T-helper 17 cell (primary cell): ENCODE measurements at regions not wholly inside any gene's neighbourhood (a gene's known extent, or its start where the extent isn't known, plus 50 kb on each side); places are given as distances from the start of the nearest gene placed in this dataset.

Source experiments
- ATAC-seq: fragments of 150-1000 bp; cut with Tn5 transposase; 2 replicates; pipeline ENCODE4 v1.10.0; 2021; ENCODE audit warnings: mild to moderate bottlenecking, moderate library complexity
- DNase-seq, 3 donors: peaks; one replicate each; pipeline versions ENCODE4 v3.0.0 to v3.0.0-alpha.2; 2020 to 2021
- H3K9me3 ChIP-seq: one replicate; pipeline ENCODE4 v1.7.0; 2013; ENCODE audit warnings: low read length, mild to moderate bottlenecking; ENCODE audit not compliant: control insufficient read depth, poor library complexity, severe bottlenecking
- H3K27ac Mint-ChIP-seq: one replicate; pipeline ENCODE4 v1.8.0; 2022; ENCODE audit warnings: mild to moderate bottlenecking, moderate library complexity, mixed read lengths
- H3K27me3 Mint-ChIP-seq: one replicate; pipeline ENCODE4 v1.8.0; 2022; ENCODE audit warnings: mixed read lengths
- H3K36me3 Mint-ChIP-seq: one replicate; pipeline ENCODE4 v1.8.0; 2022; ENCODE audit warnings: low read depth, mixed read lengths
- H3K4me1 Mint-ChIP-seq: one replicate; pipeline ENCODE4 v1.8.0; 2022; ENCODE audit warnings: mild to moderate bottlenecking, mixed read lengths
- H3K4me3 Mint-ChIP-seq: one replicate; pipeline ENCODE4 v1.8.0; 2022; ENCODE audit warnings: mild to moderate bottlenecking, moderate library complexity, mixed read lengths

GRCh38 chr20:39453890-39454289 is 491.7 kb downstream of the DHX35 start:
- no peak overlapping the region for H3K4me3 Mint-ChIP-seq
- no peaks in the 10 kb centered on the region for H3K36me3 Mint-ChIP-seq
- H3K27ac Mint-ChIP-seq, result no peak overlapping the region
- peaks cover 11% of the 10 kb centered on the region for H3K27me3 Mint-ChIP-seq
- ATAC-seq (no peak), DNase-seq (no peak)
- H3K4me1 Mint-ChIP-seq, result no peaks in the 10 kb centered on the region
- peaks cover 2% of the 10 kb centered on the region for H3K9me3 ChIP-seq

GRCh38 chr20:39452583-39453340 is 490.6 kb downstream of the DHX35 start:
- H3K4me3 Mint-ChIP-seq, result no peak overlapping the region
- no peaks in the 10 kb centered on the region for H3K4me1 Mint-ChIP-seq
- no peaks in the 10 kb centered on the region for H3K36me3 Mint-ChIP-seq
- H3K27ac Mint-ChIP-seq, result no peak overlapping the region
- ATAC-seq (no peak), DNase-seq (no peak)
- H3K9me3 ChIP-seq, result peaks cover 2% of the 10 kb centered on the region
- peaks cover 11% of the 10 kb centered on the region for H3K27me3 Mint-ChIP-seq

DNA sequence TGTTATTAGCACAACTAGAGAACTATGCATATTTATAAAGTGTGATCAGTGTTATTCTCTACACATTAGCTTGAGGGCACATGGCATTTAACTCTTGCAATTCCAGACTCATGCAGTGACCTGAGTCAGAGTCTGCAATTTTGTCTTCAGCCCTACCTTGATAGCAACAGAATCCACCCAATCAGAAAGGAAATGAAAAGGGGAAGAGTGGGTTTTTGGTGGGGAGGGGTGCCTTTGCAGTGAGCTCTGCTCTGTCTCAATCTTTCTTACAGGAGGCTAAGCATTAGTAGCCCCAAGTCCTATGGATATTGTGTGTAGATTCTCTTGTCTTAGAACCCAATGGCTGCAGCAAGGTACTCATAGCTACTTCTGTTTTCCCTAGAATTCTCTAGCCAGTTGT is 489.2 kb downstream of the DHX35 start:
- H3K4me3 Mint-ChIP-seq, result no peak overlapping the region
- ATAC-seq, result no peak
- DNase-seq, result no peak

DNA sequence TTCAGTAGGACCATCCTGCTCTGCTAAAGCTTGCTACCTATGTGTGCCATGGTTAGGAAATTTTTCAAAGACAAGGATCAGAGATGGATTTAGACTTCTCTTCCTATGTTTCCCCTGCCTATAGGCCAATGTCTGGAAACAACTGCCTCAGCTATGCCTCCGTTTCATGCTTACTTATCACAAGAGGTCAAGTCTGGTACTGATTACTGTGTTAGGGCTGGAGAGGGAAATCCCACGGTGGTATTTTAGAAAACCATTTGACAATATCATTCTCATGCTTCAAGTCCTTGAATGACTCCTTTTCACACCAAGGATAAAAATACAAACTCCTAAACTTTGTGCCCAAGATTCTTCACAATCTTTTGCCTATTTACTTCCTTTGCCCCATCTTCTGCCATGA is 484.3 kb downstream of the DHX35 start:
- H3K27ac Mint-ChIP-seq, result no peak overlapping the region
- DNase-seq (no peak), ATAC-seq (no peak)
- H3K36me3 Mint-ChIP-seq, result no peaks in the 10 kb centered on the region
- no peaks in the 10 kb centered on the region for H3K27me3 Mint-ChIP-seq
- H3K4me3 Mint-ChIP-seq, result no peak overlapping the region
- no peaks in the 10 kb centered on the region for H3K9me3 ChIP-seq
- no peaks in the 10 kb centered on the region for H3K4me1 Mint-ChIP-seq

More for the DNA sequence above, 489.2 kb downstream of the DHX35 start:
- Mint-ChIP-seq H3K27ac (no peak overlapping the region), H3K27me3 (peaks cover 11% of the 10 kb centered on the region), H3K4me1 (no peaks in the 10 kb centered on the region), H3K36me3 (no peaks in the 10 kb centered on the region)
- H3K9me3 ChIP-seq, result peaks cover 2% of the 10 kb centered on the region

GRCh38 chr20:39445095-39445494 is 483.0 kb downstream of the DHX35 start:
- Mint-ChIP-seq H3K36me3 (no peaks in the 10 kb centered on the region), H3K27me3 (no peaks in the 10 kb centered on the region), H3K4me3 (no peak overlapping the region), H3K27ac (no peak overlapping the region), H3K4me1 (no peaks in the 10 kb centered on the region)
- no peak for ATAC-seq
- no peaks in the 10 kb centered on the region for H3K9me3 ChIP-seq
- DNase-seq, result no peak

DNA sequence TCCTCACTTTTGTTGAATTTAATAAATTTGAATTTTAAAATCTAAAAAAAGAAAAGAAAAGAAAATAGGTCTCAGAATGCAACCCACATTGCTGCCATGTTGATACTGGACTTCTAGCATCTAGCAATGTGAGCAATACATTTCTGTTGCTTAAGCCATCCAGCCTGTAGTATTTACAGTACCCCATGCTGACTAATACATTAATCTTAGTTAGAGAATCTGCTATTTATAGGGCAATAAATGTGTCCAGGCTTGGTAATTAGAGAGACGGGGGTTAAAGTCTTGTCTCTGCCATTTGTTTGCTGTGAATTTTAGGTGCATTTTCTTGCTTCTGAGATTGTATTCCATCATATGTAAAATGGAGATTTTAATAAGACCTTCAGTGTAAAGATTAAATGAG is 471.3 kb downstream of the DHX35 start:
- Mint-ChIP-seq H3K27me3 (no peaks in the 10 kb centered on the region), H3K27ac (no peak overlapping the region), H3K36me3 (no peaks in the 10 kb centered on the region), H3K4me3 (no peak overlapping the region), H3K4me1 (no peaks in the 10 kb centered on the region)
- DNase-seq (no peak), ATAC-seq (no peak)
- H3K9me3 ChIP-seq, result no peaks in the 10 kb centered on the region

DNA sequence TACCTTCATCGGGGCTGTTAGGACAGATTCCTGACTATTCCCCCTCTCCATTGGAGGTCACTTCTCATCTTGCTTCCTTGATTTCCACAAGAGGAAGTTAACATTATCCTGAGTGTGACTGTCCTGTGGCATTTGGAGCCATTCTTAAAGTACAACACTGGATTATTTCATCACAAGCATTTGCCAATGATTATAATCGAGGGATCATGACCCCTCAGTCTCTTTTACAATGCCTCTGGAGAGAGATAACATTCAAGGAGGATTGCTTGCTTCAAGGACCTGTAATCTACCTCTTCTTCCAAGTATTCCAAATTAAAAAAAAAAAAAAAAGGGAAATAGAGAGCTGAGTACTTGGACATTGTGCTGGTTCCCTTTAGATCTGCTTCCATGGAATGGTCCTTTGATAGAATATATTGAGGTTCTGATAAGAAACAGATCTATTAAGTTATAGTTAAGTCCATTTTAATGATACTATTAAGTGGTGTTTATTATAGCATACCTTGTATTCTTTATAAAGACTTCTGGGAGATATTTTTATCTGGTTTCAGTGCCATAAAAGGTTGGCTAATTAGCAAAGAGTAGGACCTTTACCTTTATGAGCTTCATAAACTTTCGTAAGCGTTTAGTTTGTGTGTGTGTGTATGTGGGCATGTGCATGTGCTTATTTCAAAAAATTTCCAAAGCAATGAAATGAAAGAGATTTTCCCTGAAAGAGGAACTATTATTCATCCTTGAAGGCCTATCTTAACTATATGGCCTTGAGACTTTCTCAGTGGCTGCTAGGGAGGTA is 469.1 kb downstream of the DHX35 start:
- H3K27ac Mint-ChIP-seq, result no peak overlapping the region
- H3K36me3 Mint-ChIP-seq, result no peaks in the 10 kb centered on the region
- no peak for ATAC-seq
- no peak for DNase-seq
- no peaks in the 10 kb centered on the region for H3K4me1 Mint-ChIP-seq
- no peaks in the 10 kb centered on the region for H3K9me3 ChIP-seq
- no peak overlapping the region for H3K4me3 Mint-ChIP-seq
- no peaks in the 10 kb centered on the region for H3K27me3 Mint-ChIP-seq

- Mint-ChIP-seq H3K27me3 (no peaks in the 10 kb centered on the region), H3K36me3 (no peaks in the 10 kb centered on the region), H3K27ac (no peak overlapping the region), H3K4me3 (no peak overlapping the region), H3K4me1 (no peaks in the 10 kb centered on the region)
- H3K9me3 ChIP-seq, result no peaks in the 10 kb centered on the region
- ATAC-seq, result no peak
- no peak for DNase-seq
Measured at GRCh38 chr20:39429726-39430125, 467.6 kb downstream of the DHX35 start.

DNA sequence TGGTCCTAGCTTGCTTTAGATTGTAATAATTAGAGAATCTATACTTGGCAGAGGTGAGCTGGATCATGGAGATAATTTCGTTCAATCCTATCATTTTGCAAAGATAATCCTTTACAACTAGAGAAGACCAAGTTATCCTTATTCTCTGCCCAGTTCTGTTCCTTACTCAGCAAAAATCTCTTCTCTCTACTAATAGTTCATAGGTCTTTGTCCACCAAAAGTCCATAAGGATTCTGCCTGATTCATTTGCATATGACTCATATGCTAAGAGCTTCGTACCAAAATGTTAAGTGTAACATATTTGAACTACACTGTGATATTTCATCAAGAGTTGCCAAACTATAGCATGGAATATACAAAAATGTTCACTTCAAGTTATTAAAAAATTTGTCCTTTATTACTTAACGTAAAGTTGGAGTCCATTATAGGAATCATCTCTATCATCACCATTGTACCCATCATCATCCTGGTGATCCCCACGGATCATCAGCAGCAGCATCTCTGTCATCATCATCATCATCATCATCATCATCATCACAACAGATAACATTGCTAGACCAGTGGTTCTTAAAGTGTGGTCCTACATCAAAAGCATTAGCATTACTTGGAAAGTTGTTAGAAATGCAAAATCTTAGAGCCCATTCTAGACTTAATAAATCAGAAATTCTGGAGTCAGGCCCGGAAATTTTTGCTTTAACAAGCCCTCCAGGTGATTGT is 463.0 kb downstream of the DHX35 start:
- no peaks in the 10 kb centered on the region for H3K27me3 Mint-ChIP-seq
- no peaks in the 10 kb centered on the region for H3K4me1 Mint-ChIP-seq
- H3K27ac Mint-ChIP-seq, result no peak overlapping the region
- H3K36me3 Mint-ChIP-seq, result no peaks in the 10 kb centered on the region
- H3K9me3 ChIP-seq, result no peaks in the 10 kb centered on the region
- no peak for ATAC-seq
- no peak overlapping the region for H3K4me3 Mint-ChIP-seq
- DNase-seq, result no peak

DNA sequence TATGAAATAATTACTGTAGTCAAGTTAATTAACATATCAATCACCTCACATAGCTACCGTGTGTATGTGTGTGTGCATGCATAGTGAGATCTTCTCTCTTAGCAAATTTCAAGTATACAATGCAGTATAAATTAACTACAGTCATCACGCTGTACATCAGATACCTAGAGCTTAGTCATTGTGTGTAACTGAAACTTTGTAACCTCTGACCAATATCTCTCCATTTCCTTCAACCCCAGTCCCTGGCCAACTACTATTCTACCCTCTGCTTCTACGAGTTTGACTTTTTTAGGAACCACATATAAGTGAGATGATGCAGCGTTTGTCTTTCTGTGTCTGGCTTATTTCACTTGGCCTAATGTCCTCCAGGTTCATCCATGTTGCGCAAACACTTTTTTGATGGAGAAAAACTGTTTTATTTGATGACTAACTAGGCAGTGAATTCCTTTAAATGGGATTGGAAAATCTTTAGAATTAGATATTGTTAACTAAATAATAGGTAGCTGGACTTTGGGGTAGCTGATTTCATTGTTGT is 459.5 kb downstream of the DHX35 start:
- Mint-ChIP-seq H3K27me3 (no peaks in the 10 kb centered on the region), H3K4me1 (no peaks in the 10 kb centered on the region), H3K27ac (no peak overlapping the region), H3K4me3 (no peak overlapping the region), H3K36me3 (no peaks in the 10 kb centered on the region)
- H3K9me3 ChIP-seq, result no peaks in the 10 kb centered on the region
- ATAC-seq (no peak), DNase-seq (no peak)

- Mint-ChIP-seq H3K4me1 (no peaks in the 10 kb centered on the region), H3K27me3 (peaks cover 3% of the 10 kb centered on the region), H3K36me3 (no peaks in the 10 kb centered on the region), H3K27ac (no peak overlapping the region), H3K4me3 (no peak overlapping the region)
- ATAC-seq (no peak), DNase-seq (no peak)
- no peaks in the 10 kb centered on the region for H3K9me3 ChIP-seq
Measured at GRCh38 chr20:39412091-39412490, 449.9 kb downstream of the DHX35 start.

GRCh38 chr20:39399463-39399862 is 437.3 kb downstream of the DHX35 start:
- no peaks in the 10 kb centered on the region for H3K4me1 Mint-ChIP-seq
- H3K9me3 ChIP-seq, result no peaks in the 10 kb centered on the region
- DNase-seq (no peak), ATAC-seq (no peak)
- H3K4me3 Mint-ChIP-seq, result no peak overlapping the region
- H3K27me3 Mint-ChIP-seq, result peaks cover 8% of the 10 kb centered on the region
- H3K36me3 Mint-ChIP-seq, result no peaks in the 10 kb centered on the region
- H3K27ac Mint-ChIP-seq, result no peak overlapping the region

DNA sequence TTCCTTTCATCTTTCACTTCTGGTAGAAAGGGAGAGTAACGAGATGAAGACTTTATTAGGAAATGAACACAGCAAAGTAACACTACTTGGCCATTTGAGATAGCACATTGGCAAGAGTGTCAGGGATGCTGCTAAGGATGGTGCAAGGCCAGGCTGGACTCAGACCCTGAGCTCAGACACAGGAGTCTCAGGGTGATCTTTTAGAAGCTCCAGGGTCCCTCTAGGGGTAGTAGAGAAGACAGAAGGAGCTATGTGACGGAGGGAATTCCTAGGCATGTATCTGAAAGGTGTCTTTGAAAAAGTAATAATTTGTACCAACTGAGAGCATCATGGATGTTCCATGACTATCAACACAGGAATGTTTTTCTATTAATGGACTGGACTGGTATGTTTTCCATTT is 436.5 kb downstream of the DHX35 start:
- H3K4me1 Mint-ChIP-seq, result no peaks in the 10 kb centered on the region
- DNase-seq, result no peak
- H3K4me3 Mint-ChIP-seq, result no peak overlapping the region
- peaks cover 4% of the 10 kb centered on the region for H3K27me3 Mint-ChIP-seq
- ATAC-seq, result no peak
- no peak overlapping the region for H3K27ac Mint-ChIP-seq
- no peaks in the 10 kb centered on the region for H3K36me3 Mint-ChIP-seq
- H3K9me3 ChIP-seq, result no peaks in the 10 kb centered on the region
